ENCODE measurements at regions not wholly inside any gene's neighbourhood (a gene's known extent, or its start where the extent isn't known, plus 50 kb on each side); places are given as distances from the start of the nearest gene placed in this dataset.
"Not testable (repeated sequence)": the region's sequence is repeated elsewhere in the genome, so short reads cannot be mapped to it uniquely, and the experiment has no call there.

DNA sequence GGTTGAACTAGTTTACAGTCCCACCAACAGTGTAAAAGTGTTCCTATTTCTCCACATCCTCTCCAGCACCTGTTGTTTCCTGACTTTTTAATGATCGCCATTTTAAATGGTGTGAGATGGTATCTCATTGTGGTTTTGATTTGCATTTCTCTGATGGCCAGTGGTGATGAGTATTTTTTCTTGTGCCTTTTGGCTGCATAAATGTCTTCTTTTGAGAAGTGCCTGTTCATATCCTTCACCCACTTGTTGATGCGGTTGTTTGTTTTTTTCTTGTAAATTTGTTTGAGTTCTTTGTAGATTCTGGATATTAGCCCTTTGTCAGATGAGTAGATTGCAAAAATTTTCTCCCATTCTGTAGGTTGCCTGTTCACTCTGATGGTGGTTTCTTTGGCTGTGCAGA, 462.0 kb upstream of the ZMIZ1 start:
- DNase-seq: not testable (repeated sequence)

DNA sequence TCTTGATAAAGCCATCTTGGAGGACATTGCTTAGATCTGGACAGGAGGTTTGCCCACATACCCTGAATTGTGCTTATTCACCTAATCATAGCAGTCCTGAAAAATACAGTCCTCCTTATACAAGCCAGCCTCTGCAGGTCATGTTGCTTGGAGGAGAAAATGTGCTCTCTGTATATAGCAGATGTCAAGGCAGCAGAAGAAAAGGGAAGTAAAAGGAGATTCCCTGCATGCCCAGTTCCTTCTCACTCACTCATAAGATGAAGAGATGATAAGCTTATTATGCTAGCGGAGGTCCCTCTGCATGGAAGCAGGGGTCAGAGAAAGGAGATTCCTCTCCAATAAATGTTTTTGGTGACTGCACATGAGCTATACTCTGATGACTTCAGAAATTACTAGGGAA, 458.8 kb upstream of the ZMIZ1 start:
- no peak for DNase-seq

DNA sequence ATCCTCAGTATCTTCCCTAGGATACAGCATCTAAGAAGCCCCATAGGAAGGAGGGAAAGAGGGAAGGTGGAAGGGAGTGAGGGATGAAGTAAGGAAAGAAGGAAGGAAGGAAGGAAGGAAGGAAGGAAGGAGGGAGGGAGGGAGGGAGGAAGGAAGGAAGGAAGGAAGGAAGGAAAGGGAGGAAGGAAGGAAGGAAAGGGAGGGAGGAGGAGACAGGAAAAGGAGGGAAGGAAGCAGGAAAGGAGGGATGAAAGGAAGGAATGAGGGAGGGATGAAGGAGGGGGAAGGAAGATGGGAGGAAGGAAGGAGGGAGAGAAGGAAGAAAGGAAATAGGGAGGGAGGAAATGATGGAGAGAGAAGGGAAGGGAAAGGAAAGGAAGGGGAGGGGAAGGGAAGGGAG, 455.6 kb upstream of the ZMIZ1 start:
- no peak for DNase-seq

DNA sequence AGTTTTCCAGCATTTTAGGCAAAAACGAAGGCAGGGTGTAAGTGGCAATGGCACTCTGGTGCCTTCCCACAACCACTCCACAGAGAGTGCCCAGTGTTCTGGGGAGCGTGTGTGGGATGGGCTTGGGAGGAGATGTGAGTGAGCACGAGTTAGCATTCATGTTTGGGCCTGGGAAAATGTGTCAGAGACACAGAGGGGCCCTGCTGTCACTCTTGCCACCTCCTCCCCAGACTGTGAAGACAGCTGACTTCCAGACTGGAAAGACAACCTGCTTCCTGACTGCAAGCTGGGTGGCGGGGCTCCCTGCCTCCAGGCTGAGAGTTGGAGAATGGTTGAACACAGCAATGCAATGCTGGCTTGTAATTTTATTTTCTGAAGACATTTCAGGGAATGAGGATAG, 454.5 kb upstream of the ZMIZ1 start:
- DNase-seq: no peak

GRCh38 chr10:78614744-78615143, 454.0 kb upstream of the ZMIZ1 start:
- DNase-seq: no peak

DNA sequence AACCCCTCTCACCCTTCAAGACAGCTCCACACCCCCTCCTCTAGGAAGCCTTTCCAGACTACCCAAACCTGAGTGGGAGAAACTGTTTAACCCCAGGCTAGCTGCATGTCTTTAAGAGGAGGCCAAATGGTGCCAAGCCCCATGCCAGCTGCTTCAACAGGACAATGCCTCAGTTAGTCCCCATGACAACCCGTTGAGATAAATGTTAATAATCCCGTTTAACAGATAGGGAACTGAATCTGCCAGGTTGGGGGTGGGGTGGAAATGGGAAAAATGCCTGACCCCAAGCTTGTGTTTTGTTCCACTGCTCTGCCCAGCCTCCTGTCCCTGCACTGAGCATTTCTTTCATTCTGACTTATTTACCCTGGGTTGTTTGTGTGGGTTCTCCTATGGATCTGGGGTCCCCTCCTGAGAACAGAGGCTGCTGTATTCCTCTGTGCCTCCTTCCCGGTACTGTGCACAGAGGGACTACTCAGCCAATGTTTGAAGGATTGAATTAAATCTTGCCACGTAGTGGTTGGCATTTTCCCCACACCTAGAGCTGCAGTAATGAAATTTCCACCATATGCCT, 452.6 kb upstream of the ZMIZ1 start:
- DNase-seq: no peak

GRCh38 chr10:78617115-78617514, 451.7 kb upstream of the ZMIZ1 start:
- no peak for DNase-seq

DNA sequence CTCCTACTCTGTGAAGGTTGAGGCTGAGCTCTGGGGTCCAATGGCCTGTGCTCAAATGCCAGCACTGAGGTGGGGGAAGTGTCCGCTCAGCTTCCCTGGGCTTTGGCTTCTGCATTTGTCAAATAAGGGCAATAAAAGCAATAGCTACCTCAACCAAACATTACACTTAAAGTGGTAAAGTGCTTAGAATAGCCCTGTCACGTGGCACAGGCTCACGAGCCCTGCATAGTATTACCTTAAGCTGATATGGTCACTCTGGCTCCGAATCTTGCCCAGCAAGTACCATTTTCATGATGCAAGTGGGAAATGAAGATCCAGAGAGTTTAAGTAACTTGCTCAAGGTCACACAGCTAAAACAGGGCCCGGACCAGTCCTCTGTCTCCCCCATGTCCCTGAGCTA, 451.1 kb upstream of the ZMIZ1 start:
- DNase-seq: no peak

- no peak for DNase-seq
These were observed 450.7 kb upstream of the ZMIZ1 start for GRCh38 chr10:78618050-78618449.

GRCh38 chr10:78619115-78619851, 449.5 kb upstream of the ZMIZ1 start:
- no peak for DNase-seq

- no peak for DNase-seq
These were observed 448.9 kb upstream of the ZMIZ1 start for GRCh38 chr10:78619896-78620295.

DNA sequence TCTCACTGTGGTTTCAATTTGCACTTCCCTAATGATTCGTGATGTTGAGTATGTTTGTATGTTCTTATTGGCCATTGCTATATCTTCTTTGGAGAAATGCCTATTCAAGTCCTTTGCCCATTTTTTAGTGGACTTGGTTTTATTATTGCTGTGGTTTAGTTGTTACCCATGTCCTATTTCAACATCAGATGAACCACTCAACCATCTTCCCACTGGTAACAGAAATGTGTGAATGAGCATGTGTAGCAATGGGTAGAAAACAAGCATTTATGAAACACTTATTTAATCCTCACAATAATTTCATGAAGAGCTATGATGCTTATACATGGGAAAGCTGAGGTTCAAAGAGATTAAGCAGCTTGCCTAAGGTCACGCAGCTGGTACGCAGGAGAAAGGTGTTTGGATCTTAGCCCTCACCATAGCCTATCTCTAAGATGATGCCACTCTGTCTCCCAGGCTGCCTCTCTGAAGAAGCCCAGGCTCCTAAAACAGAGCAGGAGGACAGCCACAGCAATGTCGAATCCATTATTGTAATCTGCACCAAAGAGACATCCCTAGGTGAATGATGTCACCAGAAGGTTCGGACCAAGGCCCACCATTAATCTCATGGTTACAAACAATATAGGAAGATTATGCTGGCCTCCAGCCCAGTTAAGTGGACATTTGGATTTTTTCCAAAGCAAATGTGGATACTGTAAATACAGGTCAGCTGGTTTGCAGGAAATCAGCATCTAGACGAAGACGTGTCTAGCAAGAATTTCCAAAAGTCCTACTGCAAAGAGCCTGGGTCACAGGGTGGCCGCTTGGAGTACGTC, 447.6 kb upstream of the ZMIZ1 start:
- DNase-seq: no peak

- no peak for DNase-seq
These were observed 445.1 kb upstream of the ZMIZ1 start for GRCh38 chr10:78623578-78624215.

DNA sequence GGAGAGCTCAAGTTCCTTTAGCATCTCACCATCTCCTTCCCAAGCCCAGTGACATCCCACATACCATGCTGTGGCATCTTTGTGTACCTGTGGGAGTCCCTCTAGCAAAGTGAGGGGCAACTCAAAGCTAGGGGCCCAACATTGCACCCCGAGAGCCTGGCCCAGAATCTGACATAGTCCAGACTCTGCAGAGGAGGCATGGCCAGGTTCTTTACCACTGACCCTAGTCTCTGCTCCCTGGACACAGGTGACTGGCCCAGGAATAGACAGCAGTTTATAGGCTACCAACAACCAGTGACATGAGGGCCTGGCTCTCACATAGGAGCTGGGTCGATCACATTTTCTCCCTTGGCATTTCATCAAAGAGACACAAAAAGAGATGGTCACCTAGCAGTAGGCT, 444.0 kb upstream of the ZMIZ1 start:
- DNase-seq: no peak

DNA sequence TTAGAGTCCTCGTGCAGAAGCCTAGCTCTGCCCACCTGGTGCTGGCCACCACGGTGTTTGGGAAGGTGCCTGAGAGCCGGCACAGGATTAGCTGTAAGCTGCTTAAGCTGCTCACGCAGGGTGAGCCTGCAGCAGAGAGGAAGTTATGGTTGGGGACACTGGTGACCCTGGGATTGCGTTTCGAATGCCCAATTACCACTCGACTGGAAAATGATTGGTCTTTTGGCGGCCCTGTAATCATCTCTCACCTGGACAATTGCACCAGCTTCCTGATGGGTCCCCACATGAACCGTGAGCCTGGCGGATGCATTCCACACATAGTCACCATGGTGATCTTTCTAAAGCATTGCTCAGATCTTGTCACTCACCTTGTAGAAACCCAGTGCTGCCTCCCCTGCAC, 442.3 kb upstream of the ZMIZ1 start:
- DNase-seq: no peak

GRCh38 chr10:78627254-78627795, 441.4 kb upstream of the ZMIZ1 start:
- DNase-seq: no peak

- DNase-seq: no peak
These were observed 439.8 kb upstream of the ZMIZ1 start for GRCh38 chr10:78628976-78629375.

- no peak for DNase-seq
These were observed 439.0 kb upstream of the ZMIZ1 start for GRCh38 chr10:78629773-78630172.

GRCh38 chr10:78630944-78631838, 437.6 kb upstream of the ZMIZ1 start:
- no peak for DNase-seq

DNA sequence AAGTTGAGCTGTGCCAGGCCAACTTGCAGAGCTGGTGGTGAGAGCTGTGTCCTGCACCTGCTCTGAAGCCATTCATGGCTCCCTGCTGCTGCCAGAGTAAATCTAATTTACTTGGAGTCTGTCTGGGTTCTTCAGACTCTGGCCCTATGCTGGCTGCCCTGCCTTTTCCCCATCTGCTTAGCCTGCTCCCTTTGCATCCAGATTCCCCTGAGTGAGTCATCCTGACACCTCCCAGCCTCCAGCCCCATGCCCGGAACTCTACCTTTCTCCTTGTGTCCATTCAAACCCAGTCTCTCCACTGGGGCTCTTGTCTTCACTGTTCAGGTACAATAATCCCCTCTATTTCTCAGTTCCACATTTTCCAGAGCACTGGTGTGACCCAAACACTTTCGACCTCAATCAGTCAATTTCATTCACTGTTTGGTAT, 434.4 kb upstream of the ZMIZ1 start:
- DNase-seq: no peak

GRCh38 chr10:78634835-78635234, 433.9 kb upstream of the ZMIZ1 start:
- no peak for DNase-seq

DNA sequence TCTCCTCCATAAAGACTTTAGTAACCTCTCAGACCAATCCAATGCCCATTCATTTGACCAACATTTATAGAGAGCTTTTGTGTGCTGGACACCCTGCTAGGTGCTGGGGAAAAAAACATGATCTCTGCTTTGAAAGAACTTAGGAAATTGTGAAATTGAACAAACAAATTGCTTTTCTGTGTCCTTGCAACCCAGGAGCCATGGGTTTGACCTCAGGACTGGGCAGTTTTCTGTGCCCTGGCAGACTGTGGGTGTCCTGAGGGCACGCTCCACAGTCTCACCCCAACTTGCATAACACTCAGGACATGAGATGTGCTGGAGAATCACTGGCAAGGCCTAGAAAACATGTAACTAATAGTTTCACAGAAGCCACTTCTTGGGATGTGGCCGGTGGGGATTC, 429.1 kb upstream of the ZMIZ1 start:
- DNase-seq: no peak

Data from CD4-positive, alpha-beta T cell treated with Interferon gamma for 1 hour (primary cell).